IMR-90 (cell line): ENCODE measurements at regions not wholly inside any gene's neighbourhood (a gene's known extent, or its start where the extent isn't known, plus 50 kb on each side); places are given as distances from the start of the nearest gene placed in this dataset.

Source experiments
- ATAC-seq: fragments of 200-7000 bp; cut with Tn5 transposase; 2 replicates; pipeline ENCODE4 v1.9.1; 2020; ENCODE audit warnings: low read depth, mild to moderate bottlenecking, moderate library complexity
- BruUV-seq: library from RNA; stranded (reverse); fragments of 400-500 nt; replicated peaks from 2 replicates; lab custom pipeline; 2021; lab: Mats Ljungman, UMichigan
- CTCF ChIA-PET: fragments of 300-600 bp; formaldehyde crosslinking; extraction: SDS; loops from one replicate; lab custom pipeline; 2021; ENCODE audit warnings: antibody characterized with exemption; lab: Yijun Ruan, JAX
- POLR2A ChIA-PET: fragments of 300-600 bp; sonication (Branson Sonifier 250); formaldehyde crosslinking; loops from one replicate; lab custom pipeline; 2022; ENCODE audit warnings: antibody characterized with exemption; ENCODE audit not compliant: unreplicated experiment; lab: Charles Lee
- DNase-seq: peaks from one replicate; pipeline ENCODE4 v3.0.0; 2013
- H2AFZ ChIP-seq: replicated peaks from 2 replicates; pipeline ENCODE3; 2013; ENCODE audit warnings: low read length, mild to moderate bottlenecking; ENCODE audit not compliant: poor library complexity
- H2AK5ac ChIP-seq: 2 replicates; pipeline ENCODE4 v1.6.1; 2013; ENCODE audit warnings: low read depth, low read length, inconsistent platforms
- H2AK9ac ChIP-seq: replicated peaks from 2 replicates; pipeline ENCODE3; 2013; ENCODE audit warnings: mild to moderate bottlenecking, low read depth, low read length, moderate library complexity; ENCODE audit not compliant: poor library complexity
- H2BK120ac ChIP-seq: 2 replicates; pipeline ENCODE4 v1.6.1; 2013; ENCODE audit warnings: low read depth, low read length, inconsistent platforms
- H2BK15ac ChIP-seq: 3 replicates; pipeline ENCODE4 v1.6.1; 2013; ENCODE audit warnings: low read depth, low read length, inconsistent platforms
- H2BK20ac ChIP-seq: 2 replicates; pipeline ENCODE4 v1.6.1; 2013; ENCODE audit warnings: low read depth, mild to moderate bottlenecking, inconsistent platforms, low read length, moderate library complexity
- H2BK5ac ChIP-seq: 2 replicates; pipeline ENCODE4 v1.6.1; 2013; ENCODE audit warnings: mild to moderate bottlenecking, low read depth, low read length, inconsistent platforms; ENCODE audit not compliant: poor library complexity, severe bottlenecking
- H3K14ac ChIP-seq: replicated peaks from 2 replicates; pipeline ENCODE4 v1.6.1; 2013; ENCODE audit warnings: low read depth, low read length, inconsistent platforms
- H3K18ac ChIP-seq: 2 replicates; pipeline ENCODE4 v1.6.1; 2013; ENCODE audit warnings: low read depth, low read length, control low read depth
- H3K23ac ChIP-seq: 2 replicates; pipeline ENCODE4 v1.6.1; 2013; ENCODE audit warnings: low read depth, low read length, inconsistent platforms
- H3K27ac ChIP-seq: 2 replicates; pipeline ENCODE4 v1.5.1; 2013; ENCODE audit warnings: mild to moderate bottlenecking, control low read depth, low read length; ENCODE audit not compliant: insufficient read depth
- H3K27me3 ChIP-seq: 2 replicates; pipeline ENCODE4 v1.6.1; 2013; ENCODE audit warnings: low read length; ENCODE audit not compliant: control insufficient read depth, insufficient read depth
- H3K36me3 ChIP-seq: 2 replicates; pipeline ENCODE4 v1.6.1; 2013; ENCODE audit warnings: low read length, mixed read lengths; ENCODE audit not compliant: control insufficient read depth, insufficient read depth
- H3K4ac ChIP-seq: 2 replicates; pipeline ENCODE4 v1.6.1; 2013; ENCODE audit warnings: low read depth, low read length, inconsistent platforms
- H3K4me1 ChIP-seq: 2 replicates; pipeline ENCODE4 v1.6.1; 2013; ENCODE audit warnings: low read length, mixed read lengths; ENCODE audit not compliant: control insufficient read depth, insufficient read depth
- H3K4me2 ChIP-seq: 2 replicates; pipeline ENCODE4 v1.6.1; 2013; ENCODE audit warnings: low read depth, mild to moderate bottlenecking, control low read depth, low read length, moderate library complexity
- H3K4me3 ChIP-seq: 2 replicates; pipeline ENCODE4 v1.5.1; 2013; ENCODE audit warnings: low read depth, mild to moderate bottlenecking, control low read depth, low read length, moderate library complexity; ENCODE audit not compliant: insufficient read depth
- H3K56ac ChIP-seq: 2 replicates; pipeline ENCODE4 v1.6.1; 2013; ENCODE audit warnings: low read length, inconsistent platforms; ENCODE audit not compliant: insufficient read depth; ENCODE audit errors: extremely low read depth
- H3K79me1 ChIP-seq, 2 experiments: 2 replicates each; pipeline ENCODE4 v1.6.1; 2013; ENCODE audit warnings: low read length in 2 of 2, inconsistent platforms in 1 of 2, low read depth in 1 of 2
- H3K9ac ChIP-seq: 2 replicates; pipeline ENCODE4 v1.6.1; 2013; ENCODE audit warnings: low read depth, low read length, control low read depth
- H3K9me1 ChIP-seq: 2 replicates; pipeline ENCODE4 v1.6.1; 2013; ENCODE audit warnings: low read length, inconsistent platforms; ENCODE audit not compliant: insufficient read depth
- H3K9me3 ChIP-seq: 2 replicates; pipeline ENCODE4 v1.6.1; 2013; ENCODE audit warnings: low read length; ENCODE audit not compliant: control insufficient read depth, insufficient read depth
- H4K20me1 ChIP-seq: 2 replicates; pipeline ENCODE4 v1.6.1; 2013; ENCODE audit warnings: low read length, inconsistent platforms; ENCODE audit not compliant: insufficient read depth
- H4K5ac ChIP-seq: 2 replicates; pipeline ENCODE4 v1.6.1; 2013; ENCODE audit warnings: mild to moderate bottlenecking, low read depth, low read length, control low read depth
- H4K8ac ChIP-seq, 2 experiments: 2 replicates each; pipeline ENCODE4 v1.6.1; 2013; ENCODE audit warnings: low read depth in 2 of 2, low read length in 2 of 2, control low read depth in 1 of 2, inconsistent platforms in 1 of 2
- H4K91ac ChIP-seq: 2 replicates; pipeline ENCODE4 v1.6.1; 2013; ENCODE audit warnings: low read depth, low read length, inconsistent platforms; ENCODE audit not compliant: insufficient read depth
- BHLHE40 ChIP-seq: fragments of 150-350 bp; IDR thresholded peaks from 2 replicates; pipeline ENCODE4 v1.6.1; 2016; ENCODE audit warnings: mild to moderate bottlenecking, low read depth, low read length
- CEBPB ChIP-seq: IDR thresholded peaks from 2 replicates; pipeline ENCODE4 v1.6.1; 2012; ENCODE audit warnings: low read depth, low read length, improper control_type of control experiment
- CHD1 ChIP-seq: IDR thresholded peaks from 2 replicates; pipeline ENCODE4 v1.6.1; 2012; ENCODE audit warnings: low read depth, low read length, improper control_type of control experiment
- FOS ChIP-seq: fragments of 150-350 bp; IDR thresholded peaks from 2 replicates; pipeline ENCODE4 v1.6.1; 2016; ENCODE audit warnings: low read depth, low read length
- MAFK ChIP-seq: IDR thresholded peaks from 2 replicates; pipeline ENCODE4 v1.6.1; 2012; ENCODE audit warnings: low read depth, low read length, improper control_type of control experiment
- MAZ ChIP-seq: IDR thresholded peaks from 2 replicates; pipeline ENCODE4 v1.6.1; 2012; ENCODE audit warnings: low read depth, mild to moderate bottlenecking, low read length, improper control_type of control experiment, moderate library complexity, borderline replicate concordance
- MXI1 ChIP-seq: IDR thresholded peaks from 2 replicates; pipeline ENCODE4 v1.6.1; 2012; ENCODE audit warnings: low read depth, mild to moderate bottlenecking, low read length, moderate library complexity, borderline replicate concordance
- NFE2L2 ChIP-seq: fragments of 150-350 bp; IDR thresholded peaks from 2 replicates; pipeline ENCODE4 v1.6.1; 2016; ENCODE audit warnings: low read depth, mild to moderate bottlenecking, low read length
- POLR2A ChIP-seq: IDR thresholded peaks from 2 replicates; pipeline ENCODE4 v1.6.1; 2012; ENCODE audit warnings: mild to moderate bottlenecking, low read depth, low read length
- RAD21 ChIP-seq: IDR thresholded peaks from 2 replicates; pipeline ENCODE4 v1.6.1; 2012; ENCODE audit warnings: low read length, improper control_type of control experiment
- RCOR1 ChIP-seq: IDR thresholded peaks from 2 replicates; pipeline ENCODE4 v1.6.1; 2012; ENCODE audit warnings: mild to moderate bottlenecking, low read length, improper control_type of control experiment; ENCODE audit not compliant: insufficient replicate concordance
- RFX5 ChIP-seq: IDR thresholded peaks from 2 replicates; pipeline ENCODE4 v1.8.0; 2012; ENCODE audit warnings: low read depth, mild to moderate bottlenecking, low read length, moderate library complexity
- SMC3 ChIP-seq: fragments of 150-350 bp; IDR thresholded peaks from 2 replicates; pipeline ENCODE4 v1.6.1; 2016; ENCODE audit warnings: low read depth, mild to moderate bottlenecking, antibody characterized with exemption, low read length, moderate library complexity
- WGBS, 2 experiments: methylation state at CpG; one replicate each; pipeline versions ENCODE4 v1.1.5 to v1.1.7; 2013; ENCODE audit warnings: missing lambda C conversion rate in 2 of 2; ENCODE audit not compliant: insufficient read length in 1 of 2; ENCODE audit errors: extremely low coverage in 2 of 2; 5-methylcytosine and 5-hydroxymethylcytosine counted together
- dilution Hi-C: fragments of 300-500 bp; cut with HindIII; formaldehyde crosslinking; loops from one replicate; pipeline ENCODE4 v1.14.3; 2018; ENCODE audit warnings: low sequenced_read_pairs; ENCODE audit not compliant: unreplicated experiment
- in situ Hi-C: fragments of 300-500 bp; cut with MboI; formaldehyde crosslinking; loops from 3 replicates; pipeline ENCODE4 v1.14.3; 2019; ENCODE audit warnings: low sequenced_read_pairs, inconsistent platforms, mixed read lengths
- intact Hi-C: fragments of 100-400 bp; cut with micrococcal nuclease; formaldehyde crosslinking; loops from 2 replicates; pipeline ENCODE4 v1.10.0; 2022
- TF ChIP-seq, protein P1 (sequence below): fragments of 150-350 bp; IDR thresholded peaks from 2 replicates; pipeline ENCODE4 v1.6.1; 2017; ENCODE audit warnings: mild to moderate bottlenecking, antibody characterized with exemption, low read length, low read depth
- TF ChIP-seq, protein P2 (sequence below): fragments of 150-350 bp; IDR thresholded peaks from 2 replicates; pipeline ENCODE4 v1.6.1; 2016; ENCODE audit warnings: low read depth, mild to moderate bottlenecking, low read length, moderate library complexity, borderline replicate concordance
- TF ChIP-seq, protein P3 (sequence below): conservative IDR thresholded peaks from 2 replicates; pipeline ENCODE4 v1.5.1; 2012; ENCODE audit warnings: mild to moderate bottlenecking, low read depth, low read length, improper control_type of control experiment

DNA sequence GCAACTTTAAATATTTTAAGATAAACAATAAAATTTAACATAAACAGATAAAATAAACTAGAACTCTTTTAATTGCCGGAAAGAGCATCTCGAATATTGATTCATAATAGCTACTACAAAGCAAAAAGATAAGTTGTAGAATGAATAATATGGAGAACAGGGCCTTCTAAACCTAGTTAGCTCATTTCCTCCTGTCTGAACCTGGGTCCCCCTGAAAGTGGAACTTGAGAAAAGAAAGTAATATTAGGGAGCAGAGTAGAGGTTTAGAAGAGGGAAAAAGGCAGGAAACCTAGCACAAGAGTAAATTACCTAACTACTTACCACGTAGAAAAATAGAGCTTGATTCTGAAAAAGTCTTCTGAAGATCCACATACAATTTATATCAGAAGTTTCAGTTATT is 80.7 kb upstream of the NETO1 start:
- WGBS, 2 experiments: no CpG with 5 or more reads among the region's 3 CpGs
- Histone ChIP-seq H3K4ac (no peak overlapping the region), H4K8ac (no peak overlapping the region), H3K18ac (no peak overlapping the region), H2BK120ac (no peak overlapping the region), H3K27ac (no peak overlapping the region), H3K23ac (no peak overlapping the region), H3K9ac (no peak overlapping the region), H3K14ac (no peak overlapping the region), H3K56ac (no peak overlapping the region), H3K4me3 (no peak overlapping the region), H3K27me3 (no peaks in the 10 kb centered on the region), H3K9me1 (no peaks in the 10 kb centered on the region), H2AK5ac (no peak overlapping the region), H2AK9ac (no peak overlapping the region), H2BK5ac (no peak overlapping the region), H2AFZ (no peak overlapping the region), H3K4me2 (no peak overlapping the region), H3K79me1 (no peaks in the 10 kb centered on the region), H4K5ac (no peak overlapping the region), H2BK20ac (no peak overlapping the region), H3K36me3 (no peaks in the 10 kb centered on the region), H3K4me1 (no peaks in the 10 kb centered on the region), H4K91ac (no peak overlapping the region), H4K20me1 (no peaks in the 10 kb centered on the region), H3K9me3 (peaks cover 3% of the 10 kb centered on the region; the same call in 1 of the 2 replicates), H2BK15ac (no peak overlapping the region)
- CTCF ChIA-PET: no interaction called here
- POLR2A ChIA-PET: no interaction called here
- no peak for TF ChIP-seq CEBPB
- TF ChIP-seq SMC3: no peak
- TF ChIP-seq RCOR1: no peak
- TF ChIP-seq, protein P1, sequence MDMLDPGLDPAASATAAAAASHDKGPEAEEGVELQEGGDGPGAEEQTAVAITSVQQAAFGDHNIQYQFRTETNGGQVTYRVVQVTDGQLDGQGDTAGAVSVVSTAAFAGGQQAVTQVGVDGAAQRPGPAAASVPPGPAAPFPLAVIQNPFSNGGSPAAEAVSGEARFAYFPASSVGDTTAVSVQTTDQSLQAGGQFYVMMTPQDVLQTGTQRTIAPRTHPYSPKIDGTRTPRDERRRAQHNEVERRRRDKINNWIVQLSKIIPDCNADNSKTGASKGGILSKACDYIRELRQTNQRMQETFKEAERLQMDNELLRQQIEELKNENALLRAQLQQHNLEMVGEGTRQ: no peak
- TF ChIP-seq, protein P2, sequence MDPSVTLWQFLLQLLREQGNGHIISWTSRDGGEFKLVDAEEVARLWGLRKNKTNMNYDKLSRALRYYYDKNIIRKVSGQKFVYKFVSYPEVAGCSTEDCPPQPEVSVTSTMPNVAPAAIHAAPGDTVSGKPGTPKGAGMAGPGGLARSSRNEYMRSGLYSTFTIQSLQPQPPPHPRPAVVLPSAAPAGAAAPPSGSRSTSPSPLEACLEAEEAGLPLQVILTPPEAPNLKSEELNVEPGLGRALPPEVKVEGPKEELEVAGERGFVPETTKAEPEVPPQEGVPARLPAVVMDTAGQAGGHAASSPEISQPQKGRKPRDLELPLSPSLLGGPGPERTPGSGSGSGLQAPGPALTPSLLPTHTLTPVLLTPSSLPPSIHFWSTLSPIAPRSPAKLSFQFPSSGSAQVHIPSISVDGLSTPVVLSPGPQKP: no peak
- no peak for TF ChIP-seq FOS
- TF ChIP-seq CHD1: no peak
- no peak for TF ChIP-seq MXI1
- TF ChIP-seq RFX5: no peak
- TF ChIP-seq, protein P3, sequence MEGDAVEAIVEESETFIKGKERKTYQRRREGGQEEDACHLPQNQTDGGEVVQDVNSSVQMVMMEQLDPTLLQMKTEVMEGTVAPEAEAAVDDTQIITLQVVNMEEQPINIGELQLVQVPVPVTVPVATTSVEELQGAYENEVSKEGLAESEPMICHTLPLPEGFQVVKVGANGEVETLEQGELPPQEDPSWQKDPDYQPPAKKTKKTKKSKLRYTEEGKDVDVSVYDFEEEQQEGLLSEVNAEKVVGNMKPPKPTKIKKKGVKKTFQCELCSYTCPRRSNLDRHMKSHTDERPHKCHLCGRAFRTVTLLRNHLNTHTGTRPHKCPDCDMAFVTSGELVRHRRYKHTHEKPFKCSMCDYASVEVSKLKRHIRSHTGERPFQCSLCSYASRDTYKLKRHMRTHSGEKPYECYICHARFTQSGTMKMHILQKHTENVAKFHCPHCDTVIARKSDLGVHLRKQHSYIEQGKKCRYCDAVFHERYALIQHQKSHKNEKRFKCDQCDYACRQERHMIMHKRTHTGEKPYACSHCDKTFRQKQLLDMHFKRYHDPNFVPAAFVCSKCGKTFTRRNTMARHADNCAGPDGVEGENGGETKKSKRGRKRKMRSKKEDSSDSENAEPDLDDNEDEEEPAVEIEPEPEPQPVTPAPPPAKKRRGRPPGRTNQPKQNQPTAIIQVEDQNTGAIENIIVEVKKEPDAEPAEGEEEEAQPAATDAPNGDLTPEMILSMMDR: no peak
- TF ChIP-seq MAFK: no peak
- TF ChIP-seq MAZ: no peak
- no peak for TF ChIP-seq RAD21
- TF ChIP-seq NFE2L2: no peak
- no peak for TF ChIP-seq POLR2A
- no peak for TF ChIP-seq BHLHE40
- no TSS peak for BruUV-seq
- intact Hi-C loops (no loop called here), in situ Hi-C loops (no loop called here), dilution Hi-C loops (no loop called here)
- ATAC-seq (no peak), DNase-seq (no peak)
